ENCODE measurements at regions not wholly inside any gene's neighbourhood (a gene's known extent, or its start where the extent isn't known, plus 50 kb on each side); places are given as distances from the start of the nearest gene placed in this dataset.
A peak's percentile ranks its signal among the peaks of the same experiment; 100 is the strongest.
"Not testable (repeated sequence)": the region's sequence is repeated elsewhere in the genome, so short reads cannot be mapped to it uniquely, and the experiment has no call there.

DNA sequence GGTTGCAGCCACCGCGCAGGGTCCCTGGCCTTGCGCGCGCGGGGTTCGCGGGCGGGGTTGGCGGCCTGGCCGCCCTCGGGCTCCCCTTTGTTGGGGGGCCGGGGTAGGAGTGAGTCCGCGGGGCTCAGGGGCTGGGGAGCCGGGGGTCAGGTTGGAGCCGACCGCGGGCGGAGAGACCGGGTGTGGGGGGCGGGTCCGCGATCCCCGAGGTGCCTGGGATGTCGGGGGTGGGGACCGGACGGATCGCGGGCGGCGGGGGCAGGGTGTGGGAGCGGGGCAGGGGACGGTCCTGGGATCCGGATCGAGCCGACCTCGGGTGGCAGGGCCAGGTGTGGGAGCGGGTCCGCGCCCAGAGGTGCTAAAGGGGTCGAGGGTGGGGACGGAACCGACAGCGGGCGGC lies 4410.0 kb upstream of the TPTE start:
- H3K4me1 ChIP-seq; H3K27me3 ChIP-seq; H3K36me3 ChIP-seq; intact Hi-C loops (cut with DNase I); H3K9me3 ChIP-seq: not testable (repeated sequence)
- Histone ChIP-seq H3K27ac (peak overlapping the region in 1 of 12 donors; percentile 66), H3K4me3 (peak overlapping the region in 6 of 12 donors; percentile 26 to 49 (median 34))
- ATAC-seq, result peak in 3 of 4 donors; percentile 9 to 27 (median 24)
- DNase-seq, result peak in 4 of 5 donors; percentile 5 to 58 (median 22)
- WGBS, 4 donors, result 2% methylated on average over 15 of the region's 46 CpGs; no CpG with 5 or more reads in 3 of the 4 donors

DNA sequence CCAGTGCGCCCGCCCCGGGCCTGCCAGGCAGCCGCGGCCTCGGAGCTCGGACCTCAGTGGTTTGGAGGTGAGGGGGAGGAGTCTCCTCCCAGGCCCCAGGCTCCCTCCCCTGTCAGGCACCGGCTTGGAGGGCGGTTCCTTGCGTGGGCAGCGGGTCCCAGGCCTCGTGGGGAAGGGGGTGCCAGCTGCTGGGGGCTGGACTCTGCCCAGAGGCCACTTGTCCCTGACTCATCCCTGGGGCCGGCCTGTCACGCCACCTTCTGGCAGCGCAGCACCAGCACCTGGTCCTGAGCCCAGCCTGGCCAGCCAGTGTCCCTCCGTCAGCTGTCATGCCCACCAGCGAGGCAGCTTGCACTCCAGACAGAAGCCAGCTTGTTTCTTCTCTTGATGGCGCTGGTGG lies 4403.0 kb upstream of the TPTE start:
- H3K36me3 ChIP-seq; H3K27me3 ChIP-seq; intact Hi-C loops (cut with DNase I); H3K4me1 ChIP-seq; H3K27ac ChIP-seq; H3K4me3 ChIP-seq; H3K9me3 ChIP-seq: not testable (repeated sequence)
- ATAC-seq (peak in 1 of 4 donors; percentile 12), DNase-seq (peak in 3 of 5 donors; percentile 1 to 16 (median 14))
- 82 to 86% methylated on average over 5 of the region's 18 CpGs; no CpG with 5 or more reads in 2 of the 4 donors for WGBS, 4 donors

DNA sequence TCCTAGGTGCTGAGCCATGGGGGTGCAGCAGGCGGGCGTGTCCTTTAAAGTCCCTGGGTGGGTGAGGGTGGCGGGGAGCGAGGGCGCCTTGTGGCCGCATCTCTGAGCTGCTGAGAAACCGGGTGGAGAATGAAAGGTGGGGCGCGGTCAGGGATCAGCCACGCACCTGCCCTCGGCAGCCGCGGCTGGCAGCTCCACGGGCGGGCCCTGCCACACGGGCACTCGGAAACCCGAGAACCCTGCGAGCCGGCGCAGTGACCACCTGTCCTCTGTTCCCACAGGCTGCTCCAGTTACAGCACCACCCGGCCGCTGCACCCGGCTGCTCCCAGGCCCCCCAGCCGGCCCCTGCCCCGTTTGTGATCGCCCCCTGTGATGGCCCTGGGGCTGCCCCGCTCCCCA lies 4400.5 kb upstream of the TPTE start:
- intact Hi-C loops (cut with DNase I); H3K27ac ChIP-seq; ATAC-seq: not testable (repeated sequence)

DNA sequence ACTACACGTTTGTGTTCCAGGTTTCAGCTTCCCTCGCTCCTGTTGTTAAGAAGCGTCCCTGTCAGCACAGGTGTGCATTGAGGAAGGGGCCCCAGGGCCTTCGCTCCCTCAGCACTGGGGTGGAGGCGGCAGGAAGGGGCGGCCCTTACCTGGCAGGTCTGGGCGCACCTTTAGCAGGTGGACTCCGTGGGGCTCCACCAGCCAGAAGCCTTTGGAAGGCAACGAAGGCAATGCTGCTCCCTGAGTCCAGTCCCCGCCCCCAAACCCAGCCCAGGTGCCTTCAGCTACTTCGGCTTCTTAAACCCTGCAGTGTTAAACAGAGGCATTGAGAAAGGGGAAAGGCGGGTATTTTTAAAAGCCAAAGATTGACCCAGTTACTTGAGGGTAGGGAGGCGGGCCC lies 4398.8 kb upstream of the TPTE start:
- not testable (repeated sequence) for ATAC-seq
- DNase-seq, result peak in 2 of 5 donors; percentile 1 to 15

More for the DNA sequence above, 4400.5 kb upstream of the TPTE start:
- not testable (repeated sequence) for H3K4me3 ChIP-seq, H3K36me3 ChIP-seq, H3K27me3 ChIP-seq, H3K9me3 ChIP-seq, H3K4me1 ChIP-seq
- peak in 1 of 5 donors; percentile 13 for DNase-seq
- 98% methylated on average over 15 of the region's 28 CpGs; no CpG with 5 or more reads in 2 of the 4 donors for WGBS, 4 donors

DNA sequence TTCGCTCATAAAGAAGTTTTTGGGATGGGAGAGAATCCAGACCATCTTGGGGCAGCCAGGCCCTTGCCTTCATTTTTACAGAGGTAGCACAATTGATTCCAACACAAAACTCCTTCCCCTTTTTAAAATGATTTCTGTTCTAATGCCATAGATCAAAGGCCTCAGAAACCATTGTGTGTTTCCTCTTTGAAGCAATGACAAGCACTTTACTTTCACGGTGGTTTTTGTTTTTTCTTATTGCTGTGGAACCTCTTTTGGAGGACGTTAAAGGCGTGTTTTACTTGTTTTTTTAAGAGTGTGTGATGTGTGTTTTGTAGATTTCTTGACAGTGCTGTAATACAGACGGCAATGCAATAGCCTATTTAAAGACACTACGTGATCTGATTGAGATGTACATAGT lies 4398.2 kb upstream of the TPTE start:
- ATAC-seq, H3K36me3 ChIP-seq: not testable (repeated sequence)
- WGBS, 4 donors, result 57% methylated on average over 1 of the region's 6 CpGs; no CpG with 5 or more reads in 3 of the 4 donors

More for the DNA sequence above, 4398.8 kb upstream of the TPTE start:
- H3K36me3 ChIP-seq; H3K9me3 ChIP-seq; H3K27me3 ChIP-seq; intact Hi-C loops (cut with DNase I); H3K27ac ChIP-seq; H3K4me3 ChIP-seq; H3K4me1 ChIP-seq: not testable (repeated sequence)
- 84 to 95% (median 94%) methylated on average over 3 to 9 of the region's 13 CpGs; no CpG with 5 or more reads in 1 of the 4 donors for WGBS, 4 donors

DNA sequence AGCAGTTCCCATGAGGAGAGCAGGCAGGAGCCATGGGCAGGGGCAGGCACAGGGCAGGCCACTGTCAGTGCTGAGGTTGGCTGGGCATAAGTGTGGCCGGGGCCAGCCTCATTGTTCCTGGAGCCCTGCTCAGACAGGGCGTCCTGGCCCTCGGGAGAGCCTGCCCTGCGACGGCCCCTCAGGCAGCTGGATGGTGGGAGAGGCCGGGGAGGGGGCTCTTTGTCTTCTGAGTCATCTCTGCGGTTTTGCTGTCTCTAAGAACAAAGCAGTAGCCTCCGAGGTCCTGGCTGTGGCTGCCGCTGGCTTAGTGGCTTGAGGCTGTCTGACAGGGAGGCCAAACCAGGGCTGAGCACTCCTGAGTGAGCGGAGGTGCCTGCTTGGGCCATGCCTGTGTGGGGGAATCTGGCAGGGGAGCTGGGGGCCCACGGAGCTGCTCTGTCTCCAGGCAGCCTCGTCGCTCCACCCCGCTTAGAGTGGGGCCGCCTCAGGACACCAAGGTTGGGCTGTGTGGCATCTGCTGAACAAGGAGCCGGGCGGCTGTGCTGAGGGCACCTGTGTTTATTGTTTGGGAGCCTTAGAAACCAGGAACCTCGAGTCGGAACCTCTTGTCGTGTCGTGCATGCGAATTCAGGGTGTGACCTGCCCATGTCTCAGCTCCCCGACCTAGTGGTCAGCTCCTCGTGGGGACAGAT lies 4395.7 kb upstream of the TPTE start:
- H3K36me3 ChIP-seq; H3K9me3 ChIP-seq; intact Hi-C loops (cut with DNase I); H3K27ac ChIP-seq; H3K4me3 ChIP-seq; H3K4me1 ChIP-seq; H3K27me3 ChIP-seq: not testable (repeated sequence)
- ATAC-seq, result peak in 3 of 4 donors; percentile 9 to 37 (median 20)
- 78 to 85% (median 83%) methylated on average over 1 to 7 of the region's 24 CpGs; no CpG with 5 or more reads in 1 of the 4 donors for WGBS, 4 donors
- peak in 1 of 5 donors; percentile 1 for DNase-seq

More for the DNA sequence above, 4398.2 kb upstream of the TPTE start:
- H3K27me3 ChIP-seq; DNase-seq; H3K27ac ChIP-seq; H3K4me3 ChIP-seq; H3K4me1 ChIP-seq; intact Hi-C loops (cut with DNase I); H3K9me3 ChIP-seq: not testable (repeated sequence)

DNA sequence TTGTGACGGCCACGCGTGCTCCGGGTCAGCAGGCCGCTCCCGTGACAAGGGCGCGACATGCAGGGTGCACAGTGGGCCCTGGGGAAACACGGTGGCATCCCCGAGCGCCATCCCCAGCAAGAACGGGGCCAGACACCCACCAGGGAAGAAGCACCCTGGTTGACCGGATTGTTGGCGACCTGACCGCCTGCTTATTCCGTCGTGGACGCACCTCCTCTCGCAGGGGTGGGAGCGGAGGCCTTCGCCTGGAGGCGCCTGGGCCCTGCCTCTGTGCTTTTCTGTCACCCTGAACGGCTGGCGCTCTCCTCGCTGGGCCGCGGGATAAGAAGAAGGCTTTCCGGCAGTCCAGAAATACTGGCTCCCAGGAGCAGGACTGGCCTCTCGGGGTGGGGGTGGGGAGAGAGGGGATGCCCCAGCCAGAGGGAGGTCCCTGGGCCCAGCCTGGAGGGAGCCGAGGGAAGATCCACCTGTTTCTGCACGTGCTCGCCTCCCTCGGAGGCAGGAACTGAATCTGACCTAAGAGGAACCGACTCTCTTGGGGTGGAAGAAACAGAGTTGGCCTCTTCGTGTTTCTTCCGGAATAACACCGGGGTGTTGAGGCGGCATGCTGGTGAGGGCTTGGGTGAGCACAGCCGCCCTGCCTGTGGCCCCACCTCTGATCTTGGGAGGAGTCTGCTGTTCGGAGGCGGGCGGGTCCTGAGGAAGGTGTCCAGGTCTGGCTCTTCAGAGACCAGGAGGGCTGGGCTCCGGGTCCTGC lies 4394.2 kb upstream of the TPTE start:
- ATAC-seq, result peak in 2 of 4 donors; percentile 23 to 27
- peak in 2 of 5 donors; percentile 4 to 19 for DNase-seq
- 76 to 100% (median 80%) methylated on average over 1 to 25 of the region's 43 CpGs; no CpG with 5 or more reads in 1 of the 4 donors for WGBS, 4 donors
- H3K4me3 ChIP-seq; H3K27ac ChIP-seq; H3K4me1 ChIP-seq; H3K27me3 ChIP-seq; H3K9me3 ChIP-seq; H3K36me3 ChIP-seq; intact Hi-C loops (cut with DNase I): not testable (repeated sequence)

DNA sequence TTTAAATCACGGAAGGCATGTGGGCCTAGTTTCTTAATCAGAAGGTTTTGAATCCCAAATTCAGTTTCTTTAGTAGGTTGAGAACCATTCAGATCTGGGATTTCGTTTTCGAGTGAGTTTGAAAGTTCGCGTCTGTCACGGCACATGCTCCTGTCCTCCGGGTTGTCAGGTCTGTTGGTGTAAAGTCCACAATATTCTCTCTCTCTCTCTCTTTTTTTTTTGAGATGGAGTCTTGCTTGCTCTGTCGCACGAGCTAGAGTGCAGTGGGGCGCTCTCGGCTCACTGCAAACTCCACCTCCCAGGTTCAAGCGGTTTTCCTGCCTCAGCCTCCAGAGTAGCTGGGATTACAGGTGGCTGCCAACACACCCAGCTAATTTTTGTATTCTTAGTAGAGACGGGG lies 4390.6 kb upstream of the TPTE start:
- ATAC-seq; H3K36me3 ChIP-seq; H3K27me3 ChIP-seq; intact Hi-C loops (cut with DNase I); H3K4me3 ChIP-seq; DNase-seq; H3K27ac ChIP-seq; H3K4me1 ChIP-seq; H3K9me3 ChIP-seq: not testable (repeated sequence)
- 56 to 97% (median 73%) methylated on average over 1 to 2 of the region's 13 CpGs for WGBS, 4 donors

DNA sequence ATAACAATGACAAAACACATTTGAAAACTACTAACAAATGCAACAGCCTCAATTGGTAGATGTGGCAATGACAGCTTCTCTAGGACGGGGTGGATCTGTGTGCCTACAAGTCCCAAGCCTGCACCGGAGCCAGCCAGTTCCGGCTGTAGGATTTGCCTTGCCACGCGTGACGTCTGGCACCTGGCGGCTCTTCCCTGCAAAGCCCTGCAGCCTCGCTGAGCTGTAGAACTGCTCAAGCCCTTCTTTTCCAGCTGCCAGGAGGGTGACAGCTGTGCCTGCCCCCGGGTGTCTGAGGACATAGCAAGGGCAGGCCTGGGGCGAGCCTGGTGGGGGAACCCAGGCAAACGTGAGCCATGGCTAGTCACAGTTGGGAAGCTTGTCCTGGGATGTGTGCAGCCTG lies 4388.0 kb upstream of the TPTE start:
- intact Hi-C loops (cut with DNase I); ATAC-seq: not testable (repeated sequence)

DNA sequence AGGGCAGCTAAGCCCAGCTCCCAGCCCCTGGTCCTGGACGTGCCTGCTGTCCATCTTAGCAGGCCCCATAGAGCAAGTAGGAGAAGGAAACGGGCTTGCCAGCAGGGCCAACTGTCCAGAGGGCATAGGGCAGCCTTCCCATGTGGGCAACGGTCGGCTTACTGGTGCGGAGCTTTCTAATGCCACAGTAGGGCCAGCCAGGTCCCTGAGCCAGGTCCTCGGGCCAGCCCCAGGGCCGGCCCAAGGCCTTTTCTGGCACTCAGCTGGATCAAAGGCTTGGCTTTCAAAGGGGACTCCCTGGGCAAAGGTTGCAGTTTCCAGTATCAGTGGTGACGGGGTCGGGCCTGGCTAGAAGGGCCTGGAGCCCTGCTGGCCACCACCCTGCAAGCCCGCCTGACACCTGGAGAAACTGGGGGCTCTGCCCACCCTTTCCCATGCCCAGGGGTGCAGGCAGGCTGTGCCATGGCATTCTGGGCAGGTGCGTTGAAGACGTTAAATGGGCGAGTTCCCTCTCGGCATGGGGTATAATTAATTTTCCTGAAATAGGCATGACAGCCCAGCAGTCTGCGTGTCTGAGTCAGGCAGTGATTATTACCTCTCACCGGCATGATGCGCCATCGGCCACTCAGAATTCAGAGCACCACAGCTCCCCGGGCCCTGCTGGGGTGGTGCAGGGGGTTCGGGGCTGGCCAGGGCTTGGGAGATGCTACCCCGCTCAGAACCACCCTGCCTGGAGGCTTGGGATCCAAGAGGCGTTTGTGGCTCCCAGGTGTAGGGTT lies 4387.3 kb upstream of the TPTE start:
- H3K9me3 ChIP-seq; DNase-seq; H3K4me1 ChIP-seq; intact Hi-C loops (cut with DNase I); H3K4me3 ChIP-seq; H3K27me3 ChIP-seq; H3K36me3 ChIP-seq; H3K27ac ChIP-seq; ATAC-seq: not testable (repeated sequence)
- 93% methylated on average over 6 of the region's 22 CpGs; no CpG with 5 or more reads in 3 of the 4 donors for WGBS, 4 donors

More for the DNA sequence above, 4388.0 kb upstream of the TPTE start:
- H3K4me3 ChIP-seq, H3K4me1 ChIP-seq, H3K27me3 ChIP-seq, H3K9me3 ChIP-seq, H3K27ac ChIP-seq, DNase-seq, H3K36me3 ChIP-seq: not testable (repeated sequence)
- no CpG with 5 or more reads among the region's 11 CpGs for WGBS, 4 donors
